CD14-positive monocyte (primary cell): ENCODE measurements at regions not wholly inside any gene's neighbourhood (a gene's known extent, or its start where the extent isn't known, plus 50 kb on each side); places are given as distances from the start of the nearest gene placed in this dataset.

Source experiments
- DNase-seq, 3 donors: peaks; one replicate each; pipeline ENCODE4 v3.0.0-alpha.2; 2011 to 2022
- H2AFZ ChIP-seq: 2 replicates; pipeline ENCODE4 v1.6.0; 2012; ENCODE audit warnings: mild to moderate bottlenecking, low read depth, low read length, inconsistent platforms; ENCODE audit not compliant: insufficient read depth, poor library complexity, severe bottlenecking
- H3K27ac ChIP-seq, 2 donors: 1 replicate in 1 of 2; 2 replicates in 1 of 2; pipeline ENCODE4 v1.5.1; 2012 to 2013; ENCODE audit warnings: low read length in 2 of 2, control low read depth in 1 of 2, inconsistent platforms in 1 of 2, low read depth in 1 of 2, mild to moderate bottlenecking in 1 of 2
- H3K27me3 ChIP-seq, 2 donors: one replicate each; pipeline versions ENCODE4 v1.6.0 to v1.6.1; 2011 to 2013; ENCODE audit warnings: low read length in 2 of 2; ENCODE audit not compliant: control insufficient read depth in 2 of 2, insufficient read depth in 2 of 2
- H3K36me3 ChIP-seq, 2 donors: replicated peaks in 1 of 2; 1 replicate in 1 of 2; 2 replicates in 1 of 2; pipeline versions ENCODE4 v1.5.1 to v1.6.1; 2012 to 2013; ENCODE audit warnings: low read length in 2 of 2, control low read depth in 1 of 2, inconsistent platforms in 1 of 2, mild to moderate bottlenecking in 1 of 2; ENCODE audit not compliant: insufficient read depth in 2 of 2, control insufficient read depth in 1 of 2
- H3K4me1 ChIP-seq, 2 donors: 1 replicate in 1 of 2; 2 replicates in 1 of 2; pipeline versions ENCODE4 v1.5.1 to v1.6.1; 2012 to 2013; ENCODE audit warnings: low read length in 2 of 2, control low read depth in 1 of 2, inconsistent platforms in 1 of 2, mild to moderate bottlenecking in 1 of 2, moderate library complexity in 1 of 2; ENCODE audit not compliant: insufficient read depth in 2 of 2, control insufficient read depth in 1 of 2
- H3K4me2 ChIP-seq: replicated peaks from 2 replicates; pipeline ENCODE3; 2012; ENCODE audit warnings: low read length, moderate library complexity, mild to moderate bottlenecking; ENCODE audit not compliant: poor library complexity, severe bottlenecking; ENCODE audit errors: extremely low read depth
- H3K4me3 ChIP-seq, 3 experiments: fragments of 200-600 bp in 1 of 3; sonication (generic) in 1 of 3; replicated peaks in 1 of 3; 1 replicate in 2 of 3; 2 replicates in 1 of 3; pipeline ENCODE4 v1.5.1; 2011 to 2013; ENCODE audit warnings: low read length in 3 of 3, mild to moderate bottlenecking in 3 of 3, control low read depth in 2 of 3, low read depth in 2 of 3, inconsistent platforms in 1 of 3, moderate library complexity in 1 of 3
- H3K79me2 ChIP-seq: 2 replicates; pipeline ENCODE4 v1.6.0; 2012; ENCODE audit warnings: mild to moderate bottlenecking, control low read depth, inconsistent platforms, low read length, moderate library complexity; ENCODE audit not compliant: insufficient read depth
- H3K9ac ChIP-seq: 2 replicates; pipeline ENCODE4 v1.6.0; 2017; ENCODE audit warnings: low read length, mild to moderate bottlenecking; ENCODE audit not compliant: insufficient read depth, poor library complexity, severe bottlenecking
- H3K9me3 ChIP-seq, 2 donors: replicated peaks in 1 of 2; 1 replicate in 1 of 2; 2 replicates in 1 of 2; pipeline versions ENCODE4 v1.5.1 to v1.6.1; 2012 to 2013; ENCODE audit warnings: low read length in 2 of 2, control low read depth in 1 of 2; ENCODE audit not compliant: control insufficient read depth in 1 of 2, insufficient read depth in 1 of 2
- H4K20me1 ChIP-seq: 2 replicates; pipeline ENCODE4 v1.6.0; 2012; ENCODE audit warnings: mild to moderate bottlenecking, low read length, control low read depth, moderate library complexity; ENCODE audit not compliant: insufficient read depth
- H3K27ac Mint-ChIP-seq, 7 donors: one replicate each; pipeline ENCODE4 v1.8.0; 2020; ENCODE audit warnings: mild to moderate bottlenecking in 7 of 7, mixed read lengths in 7 of 7, moderate library complexity in 6 of 7, inconsistent platforms in 2 of 7
- H3K27me3 Mint-ChIP-seq, 3 donors: one replicate each; pipeline ENCODE4 v1.8.0; 2021 to 2022; ENCODE audit warnings: low read depth in 3 of 3, mild to moderate bottlenecking in 3 of 3, mixed read lengths in 3 of 3, moderate library complexity in 3 of 3, inconsistent platforms in 1 of 3
- H3K36me3 Mint-ChIP-seq, 2 donors: one replicate each; pipeline ENCODE4 v1.8.0; 2020; ENCODE audit warnings: mixed read lengths in 2 of 2, inconsistent platforms in 1 of 2, mild to moderate bottlenecking in 1 of 2
- H3K4me1 Mint-ChIP-seq: one replicate; pipeline ENCODE4 v1.8.0; 2020; ENCODE audit warnings: mild to moderate bottlenecking, mixed read lengths
- H3K4me3 Mint-ChIP-seq, 2 donors: one replicate each; pipeline ENCODE4 v1.8.0; 2020; ENCODE audit warnings: mild to moderate bottlenecking in 2 of 2, mixed read lengths in 2 of 2, moderate library complexity in 1 of 2
- H3K9me3 Mint-ChIP-seq, 7 donors: one replicate each; pipeline ENCODE4 v1.8.0; 2020 to 2022; ENCODE audit warnings: mixed read lengths in 7 of 7, mild to moderate bottlenecking in 6 of 7, moderate library complexity in 6 of 7, inconsistent platforms in 2 of 7
- CTCF ChIP-seq: fragments of 200-600 bp; IDR thresholded peaks from one replicate; pipeline ENCODE4 v1.8.0; 2022; ENCODE audit warnings: antibody characterized with exemption, mild to moderate bottlenecking
- WGBS: methylation state at CpG from one replicate; pipeline ENCODE4 v1.1.5; 2013; ENCODE audit warnings: missing lambda C conversion rate; ENCODE audit not compliant: insufficient coverage; 5-methylcytosine and 5-hydroxymethylcytosine counted together
- intact Hi-C, 2 donors: fragments of 100-400 bp; cut with micrococcal nuclease; formaldehyde crosslinking; loops; one replicate each; pipeline versions ENCODE4 v1.15.0 to v1.15.1; 2023

GRCh38 chr14:43184540-43184939 lies 1322.5 kb downstream of the FSCB start:
- H3K27ac ChIP-seq, result no peak overlapping the region
- no peak for DNase-seq
- no peak for TF ChIP-seq CTCF
- H4K20me1 ChIP-seq, result no peaks in the 10 kb centered on the region
- no peak overlapping the region for H2AFZ ChIP-seq
- H3K4me2 ChIP-seq, result no peak overlapping the region
- H3K27ac Mint-ChIP-seq, result no peak overlapping the region
- no peak overlapping the region for H3K4me3 ChIP-seq
- no CpG with 5 or more reads among the region's 3 CpGs for WGBS
- H3K36me3 ChIP-seq, result no peaks in the 10 kb centered on the region
- H3K36me3 Mint-ChIP-seq, result no peaks in the 10 kb centered on the region
- no peaks in the 10 kb centered on the region for H3K4me1 ChIP-seq
- H3K27me3 Mint-ChIP-seq, result peaks cover 0 to 2% (median 0%) of the 10 kb centered on the region in 3 donors
- H3K4me1 Mint-ChIP-seq, result no peaks in the 10 kb centered on the region
- peaks cover 1 to 15% (median 6%) of the 10 kb centered on the region in 7 donors for H3K9me3 Mint-ChIP-seq
- H3K9ac ChIP-seq, result no peak overlapping the region
- H3K27me3 ChIP-seq, result no peaks in the 10 kb centered on the region
- H3K9me3 ChIP-seq, result peaks cover 18 to 19% of the 10 kb centered on the region in 2 donors
- no peak overlapping the region for H3K4me3 Mint-ChIP-seq
- intact Hi-C loops, result no loop called here
- no peaks in the 10 kb centered on the region for H3K79me2 ChIP-seq

- no peak overlapping the region for H2AFZ ChIP-seq
- H3K4me3 Mint-ChIP-seq, result no peak overlapping the region
Measured at GRCh38 chr14:43183916-43184315, 1323.2 kb downstream of the FSCB start.

More at GRCh38 chr14:43183916-43184315, 1323.2 kb downstream of the FSCB start:
- WGBS, result no CpG with 5 or more reads among the region's 3 CpGs
- H3K9ac ChIP-seq, result no peak overlapping the region
- DNase-seq, result no peak
- no peaks in the 10 kb centered on the region for H3K36me3 ChIP-seq
- Mint-ChIP-seq H3K9me3 (peaks cover 0 to 15% (median 6%) of the 10 kb centered on the region in 7 donors), H3K27ac (no peak overlapping the region), H3K27me3 (peaks cover 0 to 2% (median 0%) of the 10 kb centered on the region in 3 donors), H3K4me1 (no peaks in the 10 kb centered on the region), H3K36me3 (no peaks in the 10 kb centered on the region)
- H3K4me2 ChIP-seq, result no peak overlapping the region
- H4K20me1 ChIP-seq, result no peaks in the 10 kb centered on the region
- H3K27me3 ChIP-seq, result no peaks in the 10 kb centered on the region
- H3K27ac ChIP-seq, result no peak overlapping the region
- peaks cover 18% of the 10 kb centered on the region in 2 donors for H3K9me3 ChIP-seq
- H3K79me2 ChIP-seq, result no peaks in the 10 kb centered on the region
- intact Hi-C loops, result no loop called here
- H3K4me3 ChIP-seq, result no peak overlapping the region
- H3K4me1 ChIP-seq, result no peaks in the 10 kb centered on the region
- TF ChIP-seq CTCF, result no peak
